Nephron (organoid): ENCODE measurements at regions not wholly inside any gene's neighbourhood (a gene's known extent, or its start where the extent isn't known, plus 50 kb on each side); places are given as distances from the start of the nearest gene placed in this dataset.
A peak's percentile ranks its signal among the peaks of the same experiment; 100 is the strongest.

Source experiments
- H3K27ac Mint-ChIP-seq, 3 experiments: 2 replicates each; pipeline ENCODE4 v1.8.0; 2020; ENCODE audit warnings: mixed read lengths in 3 of 3, mild to moderate bottlenecking in 2 of 3, moderate library complexity in 1 of 3
- H3K27me3 Mint-ChIP-seq: 2 replicates; pipeline ENCODE4 v1.8.0; 2021; ENCODE audit warnings: low read depth, mild to moderate bottlenecking, moderate library complexity, mixed read lengths
- H3K36me3 Mint-ChIP-seq: 2 replicates; pipeline ENCODE4 v1.8.0; 2020; ENCODE audit warnings: low read depth, mixed read lengths
- H3K4me1 Mint-ChIP-seq: 2 replicates; pipeline ENCODE4 v1.8.0; 2020; ENCODE audit warnings: mixed read lengths
- H3K4me3 Mint-ChIP-seq, 3 experiments: 2 replicates each; pipeline ENCODE4 v1.8.0; 2020; ENCODE audit warnings: mild to moderate bottlenecking in 3 of 3, mixed read lengths in 3 of 3, moderate library complexity in 2 of 3
- H3K9me3 Mint-ChIP-seq: 2 replicates; pipeline ENCODE4 v1.8.0; 2020; ENCODE audit warnings: mixed read lengths
- CTCF ChIP-seq, 3 experiments: fragments of 200-600 bp; sonication (generic); IDR thresholded peaks; one replicate each; pipeline ENCODE4 v1.5.0; 2021; ENCODE audit warnings: antibody characterized with exemption in 3 of 3; ENCODE audit not compliant: unreplicated experiment in 3 of 3

- Mint-ChIP-seq H3K4me1 (peaks cover 17% of the 10 kb centered on the region), H3K27ac (peak overlapping the region in 2 of 3 experiments; percentile 14 to 52), H3K4me3 (no peak overlapping the region), H3K27me3 (peaks cover 13% of the 10 kb centered on the region), H3K36me3 (no peaks in the 10 kb centered on the region), H3K9me3 (peaks cover 8% of the 10 kb centered on the region)
- no peak for TF ChIP-seq CTCF (IDR thresholded peaks at IDR 0.05; ENCODE audit: unreplicated experiment in 3 of 3)
Observed at GRCh38 chr3:151567477-151567876, 106.6 kb upstream of the IGSF10 start.

- Mint-ChIP-seq H3K27ac (peak overlapping the region in 1 of 3 experiments; percentile 17), H3K4me3 (no peak overlapping the region), H3K27me3 (peaks cover 13% of the 10 kb centered on the region), H3K36me3 (no peaks in the 10 kb centered on the region), H3K4me1 (peaks cover 28% of the 10 kb centered on the region), H3K9me3 (peaks cover 3% of the 10 kb centered on the region)
- no peak for TF ChIP-seq CTCF (IDR thresholded peaks at IDR 0.05; ENCODE audit: unreplicated experiment in 3 of 3)
Observed at GRCh38 chr3:151564261-151564660, 103.4 kb upstream of the IGSF10 start.

GRCh38 chr3:151563305-151563704, 102.4 kb upstream of the IGSF10 start:
- H3K4me1 Mint-ChIP-seq, result peaks cover 29% of the 10 kb centered on the region
- no peaks in the 10 kb centered on the region for H3K9me3 Mint-ChIP-seq
- no peak for TF ChIP-seq CTCF (IDR thresholded peaks at IDR 0.05; ENCODE audit: unreplicated experiment in 3 of 3)
- no peak overlapping the region for H3K4me3 Mint-ChIP-seq
- no peak overlapping the region for H3K27ac Mint-ChIP-seq
- peaks cover 13% of the 10 kb centered on the region for H3K27me3 Mint-ChIP-seq
- H3K36me3 Mint-ChIP-seq, result no peaks in the 10 kb centered on the region

- Mint-ChIP-seq H3K36me3 (no peaks in the 10 kb centered on the region), H3K27ac (no peak overlapping the region), H3K4me3 (no peak overlapping the region), H3K4me1 (peaks cover 29% of the 10 kb centered on the region), H3K27me3 (peaks cover 13% of the 10 kb centered on the region), H3K9me3 (no peaks in the 10 kb centered on the region)
- TF ChIP-seq CTCF (IDR thresholded peaks at IDR 0.05; ENCODE audit: unreplicated experiment in 3 of 3), result no peak
Observed at GRCh38 chr3:151562891-151563290, 102.0 kb upstream of the IGSF10 start.

GRCh38 chr3:151561878-151562277, 101.0 kb upstream of the IGSF10 start:
- TF ChIP-seq CTCF (IDR thresholded peaks at IDR 0.05; ENCODE audit: unreplicated experiment in 3 of 3), result no peak
- H3K4me1 Mint-ChIP-seq, result peaks cover 24% of the 10 kb centered on the region
- H3K27ac Mint-ChIP-seq, result no peak overlapping the region
- H3K9me3 Mint-ChIP-seq, result no peaks in the 10 kb centered on the region
- H3K36me3 Mint-ChIP-seq, result no peaks in the 10 kb centered on the region
- H3K4me3 Mint-ChIP-seq, result no peak overlapping the region
- peaks cover 12% of the 10 kb centered on the region for H3K27me3 Mint-ChIP-seq

- H3K4me3 Mint-ChIP-seq, result no peak overlapping the region
- peaks cover 33% of the 10 kb centered on the region for H3K4me1 Mint-ChIP-seq
- no peaks in the 10 kb centered on the region for H3K9me3 Mint-ChIP-seq
- no peak overlapping the region for H3K27ac Mint-ChIP-seq
- H3K36me3 Mint-ChIP-seq, result no peaks in the 10 kb centered on the region
- peaks cover 4% of the 10 kb centered on the region for H3K27me3 Mint-ChIP-seq
- TF ChIP-seq CTCF (IDR thresholded peaks at IDR 0.05; ENCODE audit: unreplicated experiment in 3 of 3), result no peak
Observed at GRCh38 chr3:151560738-151561137, 99.9 kb upstream of the IGSF10 start.
